T-helper 1 cell treated with Interleukin-12 subunit alpha and Interleukin-12 subunit beta and Interleukin-4 antibody, amounts not matched to agents 30 μg/mL and 1 μg/mL, for 36 hours (primary cell): ENCODE measurements at regions not wholly inside any gene's neighbourhood (a gene's known extent, or its start where the extent isn't known, plus 50 kb on each side); places are given as distances from the start of the nearest gene placed in this dataset.
"Not testable (repeated sequence)": the region's sequence is repeated elsewhere in the genome, so short reads cannot be mapped to it uniquely, and the experiment has no call there.

Source experiments
- H3K27ac Mint-ChIP-seq: one replicate; pipeline ENCODE4 v1.8.0; 2021; ENCODE audit warnings: mild to moderate bottlenecking, mixed read lengths
- H3K27me3 Mint-ChIP-seq: one replicate; pipeline ENCODE4 v1.8.0; 2021; ENCODE audit warnings: low read depth, mixed read lengths
- H3K36me3 Mint-ChIP-seq: one replicate; pipeline ENCODE4 v1.8.0; 2021; ENCODE audit warnings: low read depth, mixed read lengths
- H3K4me1 Mint-ChIP-seq: one replicate; pipeline ENCODE4 v1.8.0; 2021; ENCODE audit warnings: low read depth, mixed read lengths
- H3K4me3 Mint-ChIP-seq: one replicate; pipeline ENCODE4 v1.8.0; 2021; ENCODE audit warnings: mild to moderate bottlenecking, moderate library complexity, mixed read lengths
- H3K9me3 Mint-ChIP-seq: one replicate; pipeline ENCODE4 v1.8.0; 2021; ENCODE audit warnings: mixed read lengths

GRCh38 chr3:106140431-106140830, 271.6 kb upstream of the CBLB start:
- H3K9me3 Mint-ChIP-seq, result peaks cover 23% of the 10 kb centered on the region
- H3K4me3 Mint-ChIP-seq, result no peak overlapping the region
- no peak overlapping the region for H3K27ac Mint-ChIP-seq
- H3K4me1 Mint-ChIP-seq, result peaks cover 1% of the 10 kb centered on the region
- H3K36me3 Mint-ChIP-seq, result peaks cover 10% of the 10 kb centered on the region
- no peaks in the 10 kb centered on the region for H3K27me3 Mint-ChIP-seq

- peaks cover 46% of the 10 kb centered on the region for H3K9me3 Mint-ChIP-seq
- no peak overlapping the region for H3K4me3 Mint-ChIP-seq
These were observed 275.2 kb upstream of the CBLB start for GRCh38 chr3:106144030-106144429.

GRCh38 chr3:106148440-106149082, 279.7 kb upstream of the CBLB start:
- not testable (repeated sequence) for H3K4me3 Mint-ChIP-seq, H3K4me1 Mint-ChIP-seq, H3K27ac Mint-ChIP-seq, H3K27me3 Mint-ChIP-seq
- Mint-ChIP-seq H3K9me3 (peaks cover 62% of the 10 kb centered on the region), H3K36me3 (peaks cover 22% of the 10 kb centered on the region)

More at GRCh38 chr3:106144030-106144429, 275.2 kb upstream of the CBLB start:
- Mint-ChIP-seq H3K27ac (no peak overlapping the region), H3K36me3 (peaks cover 20% of the 10 kb centered on the region), H3K27me3 (no peaks in the 10 kb centered on the region), H3K4me1 (peaks cover 1% of the 10 kb centered on the region)

- Mint-ChIP-seq H3K4me1 (peaks cover 2% of the 10 kb centered on the region), H3K4me3 (no peak overlapping the region), H3K9me3 (peaks cover 13% of the 10 kb centered on the region), H3K27ac (no peak overlapping the region), H3K36me3 (peaks cover 8% of the 10 kb centered on the region), H3K27me3 (no peaks in the 10 kb centered on the region)
These were observed 288.6 kb upstream of the CBLB start for GRCh38 chr3:106157411-106157810.

- H3K27ac Mint-ChIP-seq, result no peak overlapping the region
- H3K9me3 Mint-ChIP-seq, result peaks cover 40% of the 10 kb centered on the region
- H3K27me3 Mint-ChIP-seq, result no peaks in the 10 kb centered on the region
- H3K4me1 Mint-ChIP-seq, result peaks cover 2% of the 10 kb centered on the region
- no peak overlapping the region for H3K4me3 Mint-ChIP-seq
- peaks cover 23% of the 10 kb centered on the region for H3K36me3 Mint-ChIP-seq
These were observed 291.6 kb upstream of the CBLB start for GRCh38 chr3:106160396-106160795.

- H3K9me3 Mint-ChIP-seq, result peaks cover 47% of the 10 kb centered on the region
- H3K27me3 Mint-ChIP-seq, result no peaks in the 10 kb centered on the region
- peaks cover 22% of the 10 kb centered on the region for H3K36me3 Mint-ChIP-seq
- peaks cover 2% of the 10 kb centered on the region for H3K4me1 Mint-ChIP-seq
- no peak overlapping the region for H3K27ac Mint-ChIP-seq
- H3K4me3 Mint-ChIP-seq, result no peak overlapping the region
These were observed 292.4 kb upstream of the CBLB start for GRCh38 chr3:106161246-106161645.

- Mint-ChIP-seq H3K4me3 (no peak overlapping the region), H3K36me3 (peaks cover 40% of the 10 kb centered on the region), H3K27me3 (no peaks in the 10 kb centered on the region), H3K27ac (no peak overlapping the region), H3K4me1 (peaks cover 26% of the 10 kb centered on the region), H3K9me3 (peaks cover 55% of the 10 kb centered on the region)
These were observed 298.9 kb upstream of the CBLB start for GRCh38 chr3:106167728-106168127.

- Mint-ChIP-seq H3K27me3 (no peaks in the 10 kb centered on the region), H3K4me1 (peaks cover 33% of the 10 kb centered on the region), H3K27ac (no peak overlapping the region), H3K9me3 (peaks cover 44% of the 10 kb centered on the region), H3K4me3 (no peak overlapping the region), H3K36me3 (peaks cover 30% of the 10 kb centered on the region)
These were observed 300.3 kb upstream of the CBLB start for GRCh38 chr3:106168962-106169750.

- H3K4me1 Mint-ChIP-seq, result peaks cover 42% of the 10 kb centered on the region
- no peak overlapping the region for H3K4me3 Mint-ChIP-seq
- H3K9me3 Mint-ChIP-seq, result peaks cover 36% of the 10 kb centered on the region
- H3K27me3 Mint-ChIP-seq, result no peaks in the 10 kb centered on the region
- H3K27ac Mint-ChIP-seq, result peak overlapping the region; percentile 8
- H3K36me3 Mint-ChIP-seq, result peaks cover 34% of the 10 kb centered on the region
These were observed 301.8 kb upstream of the CBLB start for GRCh38 chr3:106170636-106171035.

- Mint-ChIP-seq H3K36me3 (peaks cover 35% of the 10 kb centered on the region), H3K9me3 (peaks cover 25% of the 10 kb centered on the region), H3K4me1 (peaks cover 56% of the 10 kb centered on the region), H3K27me3 (no peaks in the 10 kb centered on the region), H3K4me3 (peak overlapping the region; percentile 41), H3K27ac (peak overlapping the region; percentile 26)
These were observed 303.3 kb upstream of the CBLB start for GRCh38 chr3:106172101-106172500.

GRCh38 chr3:106172780-106173179, 304.0 kb upstream of the CBLB start:
- peaks cover 35% of the 10 kb centered on the region for H3K36me3 Mint-ChIP-seq
- H3K9me3 Mint-ChIP-seq, result peaks cover 24% of the 10 kb centered on the region
- no peak overlapping the region for H3K4me3 Mint-ChIP-seq
- no peaks in the 10 kb centered on the region for H3K27me3 Mint-ChIP-seq
- H3K4me1 Mint-ChIP-seq, result peaks cover 60% of the 10 kb centered on the region
- peak overlapping the region; percentile 26 for H3K27ac Mint-ChIP-seq

GRCh38 chr3:106175276-106175675, 306.5 kb upstream of the CBLB start:
- H3K9me3 Mint-ChIP-seq, result peaks cover 18% of the 10 kb centered on the region
- no peak overlapping the region for H3K4me3 Mint-ChIP-seq
- peak overlapping the region; percentile 79 for H3K27ac Mint-ChIP-seq
- H3K27me3 Mint-ChIP-seq, result no peaks in the 10 kb centered on the region
- H3K36me3 Mint-ChIP-seq, result peaks cover 34% of the 10 kb centered on the region
- H3K4me1 Mint-ChIP-seq, result peaks cover 68% of the 10 kb centered on the region

- H3K27me3 Mint-ChIP-seq, result no peaks in the 10 kb centered on the region
These were observed 307.9 kb upstream of the CBLB start for GRCh38 chr3:106176734-106177133.

GRCh38 chr3:106182950-106183511, 314.2 kb upstream of the CBLB start:
- Mint-ChIP-seq H3K4me1 (peaks cover 50% of the 10 kb centered on the region), H3K9me3 (peaks cover 22% of the 10 kb centered on the region), H3K27me3 (no peaks in the 10 kb centered on the region), H3K36me3 (peaks cover 29% of the 10 kb centered on the region), H3K27ac (no peak overlapping the region), H3K4me3 (no peak overlapping the region)

More at GRCh38 chr3:106176734-106177133, 307.9 kb upstream of the CBLB start:
- Mint-ChIP-seq H3K27ac (peak overlapping the region; percentile 93), H3K36me3 (peaks cover 26% of the 10 kb centered on the region), H3K4me3 (peak overlapping the region; percentile 74), H3K4me1 (peaks cover 60% of the 10 kb centered on the region), H3K9me3 (peaks cover 20% of the 10 kb centered on the region)
